SK-N-SH treated with all-trans-retinoic acid at 6 μM for 48 hours (cell line): ENCODE measurements at regions not wholly inside any gene's neighbourhood (a gene's known extent, or its start where the extent isn't known, plus 50 kb on each side); places are given as distances from the start of the nearest gene placed in this dataset.

Experiments used
- ATAC-seq: fragments of 200-7000 bp; cut with Tn5 transposase; 3 replicates; pipeline ENCODE4 v1.9.1; 2020; ENCODE audit warnings: mild to moderate bottlenecking, moderate library complexity
- ARNTL ChIP-seq: fragments of 450-650 bp; formaldehyde crosslinking; IDR thresholded peaks from 2 replicates; pipeline ENCODE4 v1.5.0; 2020; ENCODE audit warnings: low read depth, mild to moderate bottlenecking, moderate library complexity, borderline replicate concordance
- BACH2 ChIP-seq: fragments of 250-450 bp; sonication (Bioruptor Pico); IDR thresholded peaks from 2 replicates; pipeline ENCODE4 v1.9.0; 2021; ENCODE audit warnings: mild to moderate bottlenecking, borderline replicate concordance
- CREB5 ChIP-seq: fragments of 250-450 bp; sonication (Bioruptor Pico); IDR thresholded peaks from 2 replicates; pipeline ENCODE4 v1.5.1; 2020; ENCODE audit warnings: low read depth, mild to moderate bottlenecking, moderate library complexity
- CSRNP3 ChIP-seq: fragments of 250-450 bp; sonication (Bioruptor Pico); IDR thresholded peaks from 2 replicates; pipeline ENCODE4 v1.5.1; 2021; ENCODE audit warnings: mild to moderate bottlenecking, moderate library complexity
- ESRRG ChIP-seq: fragments of 250-450 bp; sonication (Bioruptor Pico); IDR thresholded peaks from 2 replicates; pipeline ENCODE4 v1.6.1; 2021; ENCODE audit warnings: mild to moderate bottlenecking
- GLIS3 ChIP-seq: fragments of 250-450 bp; sonication (Bioruptor Pico); IDR thresholded peaks from 2 replicates; pipeline ENCODE4 v1.5.0; 2020; ENCODE audit warnings: mild to moderate bottlenecking, moderate library complexity
- ISL1 ChIP-seq: fragments of 250-450 bp; sonication (Bioruptor Pico); IDR thresholded peaks from 2 replicates; pipeline ENCODE4 v2.1.2; 2022; ENCODE audit warnings: mild to moderate bottlenecking, moderate library complexity
- OSR1 ChIP-seq: fragments of 250-450 bp; sonication (Bioruptor Pico); IDR thresholded peaks from 2 replicates; pipeline ENCODE4 v1.8.0; 2022; ENCODE audit warnings: moderate library complexity, mild to moderate bottlenecking, inconsistent platforms
- POU6F1 ChIP-seq: fragments of 250-450 bp; sonication (Bioruptor Pico); IDR thresholded peaks from 2 replicates; pipeline ENCODE4 v1.8.0; 2021; ENCODE audit warnings: low read depth, mild to moderate bottlenecking, moderate library complexity, borderline replicate concordance
- PPARA ChIP-seq: fragments of 250-450 bp; sonication (Bioruptor Pico); IDR thresholded peaks from 2 replicates; pipeline ENCODE4 v1.5.0; 2020; ENCODE audit warnings: mild to moderate bottlenecking, borderline replicate concordance
- RARB ChIP-seq: fragments of 250-450 bp; sonication (Bioruptor Pico); IDR thresholded peaks from 2 replicates; pipeline ENCODE4 v1.8.0; 2021; ENCODE audit warnings: mild to moderate bottlenecking, moderate library complexity
- TCF4 ChIP-seq: fragments of 250-450 bp; sonication (Bioruptor Pico); IDR thresholded peaks from 2 replicates; pipeline ENCODE4 v1.8.0; 2021; ENCODE audit warnings: mild to moderate bottlenecking, moderate library complexity, borderline replicate concordance
- TOX ChIP-seq: fragments of 250-450 bp; sonication (Bioruptor Pico); IDR thresholded peaks from 2 replicates; pipeline ENCODE4 v1.8.0; 2021; ENCODE audit warnings: mild to moderate bottlenecking, moderate library complexity, borderline replicate concordance
- ZC3H10 ChIP-seq: fragments of 250-450 bp; sonication (Bioruptor Pico); IDR thresholded peaks from 2 replicates; pipeline ENCODE4 v1.5.1; 2021; ENCODE audit warnings: mild to moderate bottlenecking, moderate library complexity
- ZFP3 ChIP-seq: fragments of 250-450 bp; sonication (Bioruptor Pico); IDR thresholded peaks from 2 replicates; pipeline ENCODE4 v1.5.0; 2020; ENCODE audit warnings: mild to moderate bottlenecking, moderate library complexity
- ZFP30 ChIP-seq: fragments of 450-650 bp; formaldehyde crosslinking; IDR thresholded peaks from 2 replicates; pipeline ENCODE4 v1.5.0; 2022; ENCODE audit warnings: mild to moderate bottlenecking, moderate library complexity
- ZNF565 ChIP-seq: fragments of 450-650 bp; formaldehyde crosslinking; conservative IDR thresholded peaks from 2 replicates; pipeline ENCODE4 v1.5.0; 2020; ENCODE audit warnings: low read depth, mild to moderate bottlenecking, moderate library complexity
- ZNF70 ChIP-seq: fragments of 450-650 bp; formaldehyde crosslinking; IDR thresholded peaks from 2 replicates; pipeline ENCODE4 v1.5.0; 2020; ENCODE audit warnings: mild to moderate bottlenecking, moderate library complexity
- ZNF8 ChIP-seq: fragments of 450-650 bp; formaldehyde crosslinking; IDR thresholded peaks from 2 replicates; pipeline ENCODE4 v1.5.0; 2020; ENCODE audit warnings: mild to moderate bottlenecking, moderate library complexity
- TF ChIP-seq, protein P1 (sequence below): fragments of 250-450 bp; sonication (Bioruptor Pico); IDR thresholded peaks from 2 replicates; pipeline ENCODE4 v1.8.0; 2020; ENCODE audit warnings: mild to moderate bottlenecking, moderate library complexity, borderline replicate concordance

GRCh38 chr6:66362888-66363287 is 655.9 kb upstream of the EYS start:
- no peak for ATAC-seq
- no peak for TF ChIP-seq CREB5 (CRISPR knock-in tag)
- no peak for TF ChIP-seq ZFP3
- TF ChIP-seq BACH2 (CRISPR knock-in tag), result no peak
- no peak for TF ChIP-seq ZNF70 (CRISPR knock-in tag)
- TF ChIP-seq PPARA (CRISPR knock-in tag), result no peak
- TF ChIP-seq CSRNP3 (CRISPR knock-in tag), result no peak
- TF ChIP-seq OSR1 (CRISPR knock-in tag), result no peak
- no peak for TF ChIP-seq ZNF565 (CRISPR knock-in tag)
- TF ChIP-seq, protein P1, sequence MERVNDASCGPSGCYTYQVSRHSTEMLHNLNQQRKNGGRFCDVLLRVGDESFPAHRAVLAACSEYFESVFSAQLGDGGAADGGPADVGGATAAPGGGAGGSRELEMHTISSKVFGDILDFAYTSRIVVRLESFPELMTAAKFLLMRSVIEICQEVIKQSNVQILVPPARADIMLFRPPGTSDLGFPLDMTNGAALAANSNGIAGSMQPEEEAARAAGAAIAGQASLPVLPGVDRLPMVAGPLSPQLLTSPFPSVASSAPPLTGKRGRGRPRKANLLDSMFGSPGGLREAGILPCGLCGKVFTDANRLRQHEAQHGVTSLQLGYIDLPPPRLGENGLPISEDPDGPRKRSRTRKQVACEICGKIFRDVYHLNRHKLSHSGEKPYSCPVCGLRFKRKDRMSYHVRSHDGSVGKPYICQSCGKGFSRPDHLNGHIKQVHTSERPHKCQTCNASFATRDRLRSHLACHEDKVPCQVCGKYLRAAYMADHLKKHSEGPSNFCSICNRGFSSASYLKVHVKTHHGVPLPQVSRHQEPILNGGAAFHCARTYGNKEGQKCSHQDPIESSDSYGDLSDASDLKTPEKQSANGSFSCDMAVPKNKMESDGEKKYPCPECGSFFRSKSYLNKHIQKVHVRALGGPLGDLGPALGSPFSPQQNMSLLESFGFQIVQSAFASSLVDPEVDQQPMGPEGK (CRISPR knock-in tag), result no peak
- TF ChIP-seq RARB (CRISPR knock-in tag), result no peak
- TF ChIP-seq TCF4 (CRISPR knock-in tag), result no peak
- no peak for TF ChIP-seq POU6F1
- TF ChIP-seq GLIS3, result no peak
- TF ChIP-seq TOX, result no peak
- no peak for TF ChIP-seq ZC3H10 (CRISPR knock-in tag)
- TF ChIP-seq ISL1 (CRISPR knock-in tag), result no peak
- no peak for TF ChIP-seq ARNTL (CRISPR knock-in tag)

GRCh38 chr6:66361886-66362285 is 654.9 kb upstream of the EYS start:
- no peak for ATAC-seq
- TF ChIP-seq BACH2 (CRISPR knock-in tag), result no peak
- TF ChIP-seq ZNF8, result no peak
- TF ChIP-seq TCF4 (CRISPR knock-in tag), result no peak
- TF ChIP-seq ZFP30 (CRISPR knock-in tag), result no peak
- TF ChIP-seq RARB (CRISPR knock-in tag), result no peak
- TF ChIP-seq ESRRG (CRISPR knock-in tag), result no peak
- TF ChIP-seq, protein P1 (CRISPR knock-in tag), result no peak
- no peak for TF ChIP-seq CSRNP3 (CRISPR knock-in tag)
- no peak for TF ChIP-seq PPARA (CRISPR knock-in tag)
- no peak for TF ChIP-seq ZC3H10 (CRISPR knock-in tag)
- no peak for TF ChIP-seq OSR1 (CRISPR knock-in tag)
- no peak for TF ChIP-seq CREB5 (CRISPR knock-in tag)
- no peak for TF ChIP-seq POU6F1
